CD14-positive monocyte (primary cell): ENCODE measurements at regions not wholly inside any gene's neighbourhood (a gene's known extent, or its start where the extent isn't known, plus 50 kb on each side); places are given as distances from the start of the nearest gene placed in this dataset.

Experiments used
- DNase-seq, 3 donors: peaks; one replicate each; pipeline ENCODE4 v3.0.0-alpha.2; 2011 to 2022
- H2AFZ ChIP-seq: 2 replicates; pipeline ENCODE4 v1.6.0; 2012; ENCODE audit warnings: mild to moderate bottlenecking, low read depth, low read length, inconsistent platforms; ENCODE audit not compliant: insufficient read depth, poor library complexity, severe bottlenecking
- H3K27ac ChIP-seq, 2 donors: 1 replicate in 1 of 2; 2 replicates in 1 of 2; pipeline ENCODE4 v1.5.1; 2012 to 2013; ENCODE audit warnings: low read length in 2 of 2, control low read depth in 1 of 2, inconsistent platforms in 1 of 2, low read depth in 1 of 2, mild to moderate bottlenecking in 1 of 2
- H3K27me3 ChIP-seq, 2 donors: one replicate each; pipeline versions ENCODE4 v1.6.0 to v1.6.1; 2011 to 2013; ENCODE audit warnings: low read length in 2 of 2; ENCODE audit not compliant: control insufficient read depth in 2 of 2, insufficient read depth in 2 of 2
- H3K36me3 ChIP-seq, 2 donors: replicated peaks in 1 of 2; 1 replicate in 1 of 2; 2 replicates in 1 of 2; pipeline versions ENCODE4 v1.5.1 to v1.6.1; 2012 to 2013; ENCODE audit warnings: low read length in 2 of 2, control low read depth in 1 of 2, inconsistent platforms in 1 of 2, mild to moderate bottlenecking in 1 of 2; ENCODE audit not compliant: insufficient read depth in 2 of 2, control insufficient read depth in 1 of 2
- H3K4me1 ChIP-seq, 2 donors: 1 replicate in 1 of 2; 2 replicates in 1 of 2; pipeline versions ENCODE4 v1.5.1 to v1.6.1; 2012 to 2013; ENCODE audit warnings: low read length in 2 of 2, control low read depth in 1 of 2, inconsistent platforms in 1 of 2, mild to moderate bottlenecking in 1 of 2, moderate library complexity in 1 of 2; ENCODE audit not compliant: insufficient read depth in 2 of 2, control insufficient read depth in 1 of 2
- H3K4me2 ChIP-seq: replicated peaks from 2 replicates; pipeline ENCODE3; 2012; ENCODE audit warnings: low read length, moderate library complexity, mild to moderate bottlenecking; ENCODE audit not compliant: poor library complexity, severe bottlenecking; ENCODE audit errors: extremely low read depth
- H3K4me3 ChIP-seq, 3 experiments: fragments of 200-600 bp in 1 of 3; sonication (generic) in 1 of 3; replicated peaks in 1 of 3; 1 replicate in 2 of 3; 2 replicates in 1 of 3; pipeline ENCODE4 v1.5.1; 2011 to 2013; ENCODE audit warnings: low read length in 3 of 3, mild to moderate bottlenecking in 3 of 3, control low read depth in 2 of 3, low read depth in 2 of 3, inconsistent platforms in 1 of 3, moderate library complexity in 1 of 3
- H3K79me2 ChIP-seq: 2 replicates; pipeline ENCODE4 v1.6.0; 2012; ENCODE audit warnings: mild to moderate bottlenecking, control low read depth, inconsistent platforms, low read length, moderate library complexity; ENCODE audit not compliant: insufficient read depth
- H3K9ac ChIP-seq: 2 replicates; pipeline ENCODE4 v1.6.0; 2017; ENCODE audit warnings: low read length, mild to moderate bottlenecking; ENCODE audit not compliant: insufficient read depth, poor library complexity, severe bottlenecking
- H3K9me3 ChIP-seq, 2 donors: replicated peaks in 1 of 2; 1 replicate in 1 of 2; 2 replicates in 1 of 2; pipeline versions ENCODE4 v1.5.1 to v1.6.1; 2012 to 2013; ENCODE audit warnings: low read length in 2 of 2, control low read depth in 1 of 2; ENCODE audit not compliant: control insufficient read depth in 1 of 2, insufficient read depth in 1 of 2
- H4K20me1 ChIP-seq: 2 replicates; pipeline ENCODE4 v1.6.0; 2012; ENCODE audit warnings: mild to moderate bottlenecking, low read length, control low read depth, moderate library complexity; ENCODE audit not compliant: insufficient read depth
- H3K27ac Mint-ChIP-seq, 7 donors: one replicate each; pipeline ENCODE4 v1.8.0; 2020; ENCODE audit warnings: mild to moderate bottlenecking in 7 of 7, mixed read lengths in 7 of 7, moderate library complexity in 6 of 7, inconsistent platforms in 2 of 7
- H3K27me3 Mint-ChIP-seq, 3 donors: one replicate each; pipeline ENCODE4 v1.8.0; 2021 to 2022; ENCODE audit warnings: low read depth in 3 of 3, mild to moderate bottlenecking in 3 of 3, mixed read lengths in 3 of 3, moderate library complexity in 3 of 3, inconsistent platforms in 1 of 3
- H3K36me3 Mint-ChIP-seq, 2 donors: one replicate each; pipeline ENCODE4 v1.8.0; 2020; ENCODE audit warnings: mixed read lengths in 2 of 2, inconsistent platforms in 1 of 2, mild to moderate bottlenecking in 1 of 2
- H3K4me1 Mint-ChIP-seq: one replicate; pipeline ENCODE4 v1.8.0; 2020; ENCODE audit warnings: mild to moderate bottlenecking, mixed read lengths
- H3K4me3 Mint-ChIP-seq, 2 donors: one replicate each; pipeline ENCODE4 v1.8.0; 2020; ENCODE audit warnings: mild to moderate bottlenecking in 2 of 2, mixed read lengths in 2 of 2, moderate library complexity in 1 of 2
- H3K9me3 Mint-ChIP-seq, 7 donors: one replicate each; pipeline ENCODE4 v1.8.0; 2020 to 2022; ENCODE audit warnings: mixed read lengths in 7 of 7, mild to moderate bottlenecking in 6 of 7, moderate library complexity in 6 of 7, inconsistent platforms in 2 of 7
- WGBS: methylation state at CpG from one replicate; pipeline ENCODE4 v1.1.5; 2013; ENCODE audit warnings: missing lambda C conversion rate; ENCODE audit not compliant: insufficient coverage; 5-methylcytosine and 5-hydroxymethylcytosine counted together
- intact Hi-C, 2 donors: fragments of 100-400 bp; cut with micrococcal nuclease; formaldehyde crosslinking; loops; one replicate each; pipeline versions ENCODE4 v1.15.0 to v1.15.1; 2023
- TF ChIP-seq, protein P1 (sequence below): fragments of 200-600 bp; IDR thresholded peaks from one replicate; pipeline ENCODE4 v1.8.0; 2022; ENCODE audit warnings: antibody characterized with exemption, mild to moderate bottlenecking

DNA sequence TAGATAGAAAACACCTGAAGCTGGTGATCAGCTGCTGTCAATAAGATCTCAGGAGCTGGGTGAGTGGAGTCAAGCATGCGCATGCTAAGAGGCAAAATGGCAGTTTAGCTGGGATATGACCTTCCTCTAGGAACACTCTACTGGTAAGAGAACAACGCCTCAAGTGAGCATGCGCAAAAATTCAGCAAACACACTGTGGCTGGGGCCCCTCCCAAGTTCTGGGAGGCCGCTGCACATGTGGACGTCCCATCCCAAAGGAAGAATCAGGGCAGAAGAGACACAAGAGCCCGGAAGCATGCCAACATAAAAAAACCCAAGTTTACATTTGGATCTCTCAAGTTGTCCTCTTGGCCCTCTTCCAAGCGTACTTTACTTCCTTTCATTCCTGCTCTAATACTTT is 126.3 kb upstream of the F3 start:
- intact Hi-C loops: no loop called here
- peaks cover 0 to 4% of the 10 kb centered on the region in 2 donors for H3K4me1 ChIP-seq
- Mint-ChIP-seq H3K4me3 (no peak overlapping the region), H3K27me3 (no peaks in the 10 kb centered on the region), H3K4me1 (peaks cover 8% of the 10 kb centered on the region), H3K27ac (no peak overlapping the region), H3K36me3 (no peaks in the 10 kb centered on the region), H3K9me3 (peaks cover 0 to 4% (median 0%) of the 10 kb centered on the region in 7 donors)
- H3K79me2 ChIP-seq: no peaks in the 10 kb centered on the region
- WGBS: 98% methylated on average over 6 of the region's 7 CpGs
- no peak overlapping the region for H3K4me2 ChIP-seq
- no peak for DNase-seq
- no peak overlapping the region for H2AFZ ChIP-seq
- H3K36me3 ChIP-seq: no peaks in the 10 kb centered on the region
- no peak overlapping the region for H3K27ac ChIP-seq
- no peak overlapping the region for H3K9ac ChIP-seq
- H3K4me3 ChIP-seq: no peak overlapping the region
- no peaks in the 10 kb centered on the region for H3K9me3 ChIP-seq
- H3K27me3 ChIP-seq: no peaks in the 10 kb centered on the region
- H4K20me1 ChIP-seq: no peaks in the 10 kb centered on the region
- TF ChIP-seq, protein P1, sequence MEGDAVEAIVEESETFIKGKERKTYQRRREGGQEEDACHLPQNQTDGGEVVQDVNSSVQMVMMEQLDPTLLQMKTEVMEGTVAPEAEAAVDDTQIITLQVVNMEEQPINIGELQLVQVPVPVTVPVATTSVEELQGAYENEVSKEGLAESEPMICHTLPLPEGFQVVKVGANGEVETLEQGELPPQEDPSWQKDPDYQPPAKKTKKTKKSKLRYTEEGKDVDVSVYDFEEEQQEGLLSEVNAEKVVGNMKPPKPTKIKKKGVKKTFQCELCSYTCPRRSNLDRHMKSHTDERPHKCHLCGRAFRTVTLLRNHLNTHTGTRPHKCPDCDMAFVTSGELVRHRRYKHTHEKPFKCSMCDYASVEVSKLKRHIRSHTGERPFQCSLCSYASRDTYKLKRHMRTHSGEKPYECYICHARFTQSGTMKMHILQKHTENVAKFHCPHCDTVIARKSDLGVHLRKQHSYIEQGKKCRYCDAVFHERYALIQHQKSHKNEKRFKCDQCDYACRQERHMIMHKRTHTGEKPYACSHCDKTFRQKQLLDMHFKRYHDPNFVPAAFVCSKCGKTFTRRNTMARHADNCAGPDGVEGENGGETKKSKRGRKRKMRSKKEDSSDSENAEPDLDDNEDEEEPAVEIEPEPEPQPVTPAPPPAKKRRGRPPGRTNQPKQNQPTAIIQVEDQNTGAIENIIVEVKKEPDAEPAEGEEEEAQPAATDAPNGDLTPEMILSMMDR: no peak

DNA sequence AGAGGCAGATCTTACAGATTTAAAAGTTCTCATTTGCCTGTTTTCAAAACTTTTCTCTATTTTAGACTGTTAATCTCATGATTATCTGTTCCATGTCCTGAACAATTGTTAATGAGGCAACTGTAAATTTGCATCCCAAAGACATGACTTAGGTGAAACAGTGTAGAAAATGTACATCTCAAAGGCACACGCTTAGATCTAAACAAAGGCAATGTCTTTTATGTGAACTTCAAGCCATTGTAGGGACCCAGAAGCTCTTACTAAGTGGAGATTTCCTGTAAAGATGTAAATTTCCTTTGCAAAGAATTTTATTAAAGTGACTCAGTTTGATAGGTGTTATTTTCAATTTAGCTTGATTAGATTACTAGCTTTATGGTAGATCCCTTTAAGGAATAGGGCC is 125.2 kb upstream of the F3 start:
- peaks cover 0 to 4% of the 10 kb centered on the region in 2 donors for H3K4me1 ChIP-seq
- no peak for DNase-seq
- no peak overlapping the region for H3K9ac ChIP-seq
- WGBS: no CpG with 5 or more reads among the region's 1 CpG
- Mint-ChIP-seq H3K27ac (no peak overlapping the region), H3K27me3 (no peaks in the 10 kb centered on the region), H3K4me1 (peaks cover 8% of the 10 kb centered on the region), H3K9me3 (peaks cover 0 to 1% (median 0%) of the 10 kb centered on the region in 7 donors), H3K4me3 (no peak overlapping the region), H3K36me3 (no peaks in the 10 kb centered on the region)
- no peak overlapping the region for H3K4me3 ChIP-seq
- no peaks in the 10 kb centered on the region for H4K20me1 ChIP-seq
- no peak overlapping the region for H2AFZ ChIP-seq
- no peak overlapping the region for H3K27ac ChIP-seq
- H3K79me2 ChIP-seq: no peaks in the 10 kb centered on the region
- no peak overlapping the region for H3K4me2 ChIP-seq
- H3K36me3 ChIP-seq: no peaks in the 10 kb centered on the region
- no peaks in the 10 kb centered on the region for H3K9me3 ChIP-seq
- intact Hi-C loops: no loop called here
- H3K27me3 ChIP-seq: no peaks in the 10 kb centered on the region
- TF ChIP-seq, protein P1: no peak
